Esophagus squamous epithelium (tissue), 5 donors: ENCODE measurements at regions not wholly inside any gene's neighbourhood (a gene's known extent, or its start where the extent isn't known, plus 50 kb on each side); places are given as distances from the start of the nearest gene placed in this dataset.

Experiments used
- DNase-seq: peaks from one replicate; lab custom pipeline; 2025; lab: John Stamatoyannopoulos, UW
- H3K27ac ChIP-seq, 4 donors: fragments of 200-600 bp; sonication (generic); one replicate each; pipeline ENCODE4 v1.5.1; 2016 to 2019; ENCODE audit warnings: mild to moderate bottlenecking in 1 of 4
- H3K27me3 ChIP-seq, 4 donors: fragments of 200-600 bp; sonication (generic); 1 replicate in 3 of 4; 2 replicates in 1 of 4; pipeline versions ENCODE4 v1.5.1 to v1.6.0; 2017 to 2021; ENCODE audit warnings: antibody characterized with exemption in 1 of 4
- H3K36me3 ChIP-seq, 3 donors: fragments of 200-600 bp; sonication (generic); one replicate each; pipeline ENCODE4 v1.5.1; 2016 to 2019
- H3K4me1 ChIP-seq, 3 donors: fragments of 200-600 bp; sonication (generic); one replicate each; pipeline ENCODE4 v1.5.1; 2017 to 2019
- H3K4me3 ChIP-seq, 4 donors: fragments of 200-600 bp; sonication (generic); 1 replicate in 3 of 4; 2 replicates in 1 of 4; pipeline ENCODE4 v1.5.1; 2016 to 2019; ENCODE audit warnings: mild to moderate bottlenecking in 2 of 4, moderate library complexity in 1 of 4
- H3K9me3 ChIP-seq, 3 donors: fragments of 200-600 bp; sonication (generic); one replicate each; pipeline ENCODE4 v1.5.1; 2016 to 2019
- POLR2A ChIP-seq, 4 donors: fragments of 450-650 bp; IDR thresholded peaks; one replicate each; pipeline ENCODE4 v1.6.1; 2017; ENCODE audit warnings: antibody characterized with exemption in 4 of 4, mild to moderate bottlenecking in 4 of 4, moderate library complexity in 3 of 4
- WGBS, 2 donors: methylation state at CpG; one replicate each; pipeline ENCODE4 v1.1.5; 2018; 5-methylcytosine and 5-hydroxymethylcytosine counted together
- intact Hi-C: fragments of 100-400 bp; cut with DNase I; formaldehyde crosslinking; loops from one replicate; pipeline ENCODE4 v1.15.0; 2022
- TF ChIP-seq, protein P1 (sequence below), 6 experiments: fragments of 450-650 bp in 4 of 6; fragments of 200-600 bp in 2 of 6; sonication (generic) in 2 of 6; IDR thresholded peaks; one replicate each; pipeline ENCODE4 v1.5.1; 2016 to 2019; ENCODE audit warnings: antibody characterized with exemption in 6 of 6, mild to moderate bottlenecking in 4 of 6, moderate library complexity in 4 of 6
- donor health status: DM: yes; HTN: yes; CAD: no.

DNA sequence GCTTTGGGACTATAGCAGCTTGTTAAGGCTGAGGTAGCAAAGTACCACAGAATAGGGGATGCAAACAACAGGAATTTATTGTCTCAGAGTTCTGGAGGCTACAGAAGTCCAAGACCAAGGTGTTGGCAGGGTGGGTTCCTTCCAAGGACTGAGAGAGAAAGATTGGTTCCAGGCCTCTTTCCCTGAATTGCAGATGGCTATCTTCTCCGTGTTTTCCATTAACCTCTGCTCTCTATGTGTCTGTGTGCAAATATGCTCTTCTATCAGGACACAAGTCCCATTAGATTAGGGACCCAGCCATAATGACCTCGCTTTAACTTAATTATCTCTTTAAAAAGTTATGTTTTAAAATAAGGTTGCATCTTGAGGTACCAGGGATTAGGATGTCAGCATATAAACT, 1732.9 kb upstream of the SLC10A2 start:
- Histone ChIP-seq H3K4me1 (no peaks in the 10 kb centered on the region), H3K9me3 (no peaks in the 10 kb centered on the region), H3K4me3 (no peak overlapping the region), H3K27ac (no peak overlapping the region), H3K27me3 (no peaks in the 10 kb centered on the region), H3K36me3 (no peaks in the 10 kb centered on the region)
- TF ChIP-seq POLR2A (IDR thresholded peaks at IDR 0.05), result no peak
- TF ChIP-seq, protein P1, sequence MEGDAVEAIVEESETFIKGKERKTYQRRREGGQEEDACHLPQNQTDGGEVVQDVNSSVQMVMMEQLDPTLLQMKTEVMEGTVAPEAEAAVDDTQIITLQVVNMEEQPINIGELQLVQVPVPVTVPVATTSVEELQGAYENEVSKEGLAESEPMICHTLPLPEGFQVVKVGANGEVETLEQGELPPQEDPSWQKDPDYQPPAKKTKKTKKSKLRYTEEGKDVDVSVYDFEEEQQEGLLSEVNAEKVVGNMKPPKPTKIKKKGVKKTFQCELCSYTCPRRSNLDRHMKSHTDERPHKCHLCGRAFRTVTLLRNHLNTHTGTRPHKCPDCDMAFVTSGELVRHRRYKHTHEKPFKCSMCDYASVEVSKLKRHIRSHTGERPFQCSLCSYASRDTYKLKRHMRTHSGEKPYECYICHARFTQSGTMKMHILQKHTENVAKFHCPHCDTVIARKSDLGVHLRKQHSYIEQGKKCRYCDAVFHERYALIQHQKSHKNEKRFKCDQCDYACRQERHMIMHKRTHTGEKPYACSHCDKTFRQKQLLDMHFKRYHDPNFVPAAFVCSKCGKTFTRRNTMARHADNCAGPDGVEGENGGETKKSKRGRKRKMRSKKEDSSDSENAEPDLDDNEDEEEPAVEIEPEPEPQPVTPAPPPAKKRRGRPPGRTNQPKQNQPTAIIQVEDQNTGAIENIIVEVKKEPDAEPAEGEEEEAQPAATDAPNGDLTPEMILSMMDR (IDR thresholded peaks at IDR 0.05), result no peak
- intact Hi-C loops, result no loop called here
- DNase-seq, result no peak
- 75 to 77% methylated on average over 2 of the region's 2 CpGs for whole genome bisulfite sequencing, 2 donors

DNA sequence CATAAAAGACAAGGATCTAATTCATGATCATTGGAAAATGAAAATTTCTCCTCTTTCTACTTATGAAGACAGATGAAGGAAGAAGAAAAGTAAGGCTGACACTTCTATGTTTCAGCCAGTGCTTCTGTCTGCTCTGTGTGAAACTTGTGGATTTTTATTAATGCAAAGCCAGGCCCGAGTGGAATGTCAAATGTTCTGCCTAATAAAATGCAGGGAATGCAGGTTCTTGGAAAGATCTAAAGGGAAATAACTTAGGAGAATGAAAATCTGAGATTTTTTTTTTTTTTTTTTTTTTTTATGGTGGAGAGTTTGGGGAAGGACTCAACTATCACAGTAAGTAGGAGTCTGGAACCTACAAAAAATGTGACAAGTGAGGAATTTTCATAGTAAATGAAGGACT, 1732.3 kb upstream of the SLC10A2 start:
- no peaks in the 10 kb centered on the region for H3K9me3 ChIP-seq
- WGBS, 2 donors, result 19 to 24% methylated on average over 1 of the region's 1 CpG
- intact Hi-C loops, result no loop called here
- no peaks in the 10 kb centered on the region for H3K27me3 ChIP-seq
- DNase-seq, result no peak
- H3K4me3 ChIP-seq, result no peak overlapping the region
- TF ChIP-seq, protein P1 (IDR thresholded peaks at IDR 0.05), result no peak
- no peak for TF ChIP-seq POLR2A (IDR thresholded peaks at IDR 0.05)
- no peak overlapping the region for H3K27ac ChIP-seq
- no peaks in the 10 kb centered on the region for H3K4me1 ChIP-seq
- H3K36me3 ChIP-seq, result no peaks in the 10 kb centered on the region

DNA sequence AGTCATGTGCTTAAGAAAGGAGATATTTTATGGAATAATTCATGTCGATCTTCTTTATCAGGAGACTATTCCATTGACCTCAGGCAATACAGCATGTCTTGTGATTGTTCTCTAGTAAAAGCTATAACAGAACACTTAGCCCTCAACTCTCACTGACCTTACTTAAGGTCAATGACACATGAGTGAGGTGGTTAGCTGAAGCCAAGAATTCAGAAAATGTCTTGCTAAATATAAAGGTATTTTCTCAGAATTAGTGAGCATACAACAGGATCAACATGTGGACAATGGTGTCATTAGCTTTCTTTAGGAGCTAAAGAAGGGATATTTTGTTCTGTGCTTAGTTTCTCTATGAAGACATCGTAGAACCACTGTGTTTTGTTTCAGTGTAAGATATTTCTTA, 1730.4 kb upstream of the SLC10A2 start:
- H3K27me3 ChIP-seq, result no peaks in the 10 kb centered on the region
- no peaks in the 10 kb centered on the region for H3K36me3 ChIP-seq
- no peaks in the 10 kb centered on the region for H3K9me3 ChIP-seq
- TF ChIP-seq, protein P1 (IDR thresholded peaks at IDR 0.05), result no peak
- no peak for TF ChIP-seq POLR2A (IDR thresholded peaks at IDR 0.05)
- intact Hi-C loops, result no loop called here
- no peak overlapping the region for H3K4me3 ChIP-seq
- H3K27ac ChIP-seq, result no peak overlapping the region
- no peak for DNase-seq
- 68 to 83% methylated on average over 2 of the region's 2 CpGs for WGBS, 2 donors
- H3K4me1 ChIP-seq, result no peaks in the 10 kb centered on the region

DNA sequence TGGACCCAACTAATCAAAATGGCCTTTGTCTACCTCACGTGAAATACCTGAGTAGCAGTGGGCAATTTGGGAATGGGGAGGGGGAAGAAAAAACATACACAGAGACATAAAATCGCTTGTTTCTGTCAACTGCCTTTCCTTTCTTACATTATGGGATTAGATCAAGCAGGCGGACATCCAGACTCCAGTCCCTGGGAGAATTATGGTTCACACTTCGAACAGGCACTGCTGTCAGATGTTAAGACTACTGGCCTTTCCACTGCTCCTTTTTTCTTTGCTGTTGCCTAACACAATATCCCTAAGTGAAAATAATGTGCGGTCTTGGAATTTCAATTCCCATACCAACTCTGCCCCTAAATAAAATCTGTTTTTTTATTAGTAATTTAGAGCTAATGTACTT, 1719.7 kb upstream of the SLC10A2 start:
- TF ChIP-seq POLR2A (IDR thresholded peaks at IDR 0.05), result no peak
- WGBS, 2 donors, result 67 to 71% methylated on average over 5 of the region's 5 CpGs
- intact Hi-C loops, result no loop called here

DNA sequence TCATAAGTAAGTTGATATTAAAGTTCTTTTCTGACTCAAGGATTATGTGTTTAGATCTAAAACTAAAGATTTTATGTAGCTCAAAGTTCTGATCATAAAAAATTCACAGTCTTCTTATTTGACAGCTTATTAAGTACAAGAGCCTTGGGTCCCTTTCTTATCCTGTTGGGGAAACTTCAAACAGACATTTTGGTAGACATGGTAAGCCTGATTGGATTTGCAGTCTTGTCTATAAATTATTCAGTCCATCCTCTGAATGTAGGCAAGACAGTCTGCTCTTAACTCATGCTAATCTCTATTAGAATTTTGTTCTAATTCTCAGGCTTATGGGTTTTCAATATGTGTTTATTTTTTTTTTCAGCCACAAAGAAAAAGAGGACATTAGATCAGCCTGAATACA, 1718.7 kb upstream of the SLC10A2 start:
- H3K4me3 ChIP-seq, result no peak overlapping the region
- intact Hi-C loops, result no loop called here
- no peak for TF ChIP-seq POLR2A (IDR thresholded peaks at IDR 0.05)
- TF ChIP-seq, protein P1 (IDR thresholded peaks at IDR 0.05), result no peak

More for the DNA sequence above, 1719.7 kb upstream of the SLC10A2 start:
- no peaks in the 10 kb centered on the region for H3K4me1 ChIP-seq
- H3K9me3 ChIP-seq, result no peaks in the 10 kb centered on the region
- no peak overlapping the region for H3K27ac ChIP-seq
- no peak for DNase-seq
- H3K4me3 ChIP-seq, result no peak overlapping the region
- H3K27me3 ChIP-seq, result no peaks in the 10 kb centered on the region
- H3K36me3 ChIP-seq, result no peaks in the 10 kb centered on the region

DNA sequence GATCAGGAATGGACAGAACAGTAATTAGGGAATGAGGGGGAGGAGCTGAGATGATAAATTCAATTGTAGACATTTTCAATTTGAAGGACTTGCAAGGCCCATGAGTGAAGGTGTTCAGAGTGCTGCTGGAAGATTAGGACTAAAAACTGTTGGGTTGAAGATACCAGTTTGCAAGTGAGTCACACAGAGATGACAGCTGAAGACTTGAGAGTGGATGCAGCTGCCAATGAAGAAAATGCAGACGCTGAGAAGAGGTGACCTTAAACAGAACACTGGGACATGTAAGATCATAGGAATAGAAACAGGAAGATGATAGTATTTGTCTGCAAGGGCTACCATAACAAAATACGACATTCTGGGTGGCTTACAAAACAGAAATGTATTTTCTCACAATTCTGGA, 1716.5 kb upstream of the SLC10A2 start:
- Histone ChIP-seq H3K9me3 (no peaks in the 10 kb centered on the region), H3K4me1 (no peaks in the 10 kb centered on the region), H3K36me3 (no peaks in the 10 kb centered on the region), H3K27ac (no peak overlapping the region), H3K4me3 (no peak overlapping the region), H3K27me3 (no peaks in the 10 kb centered on the region)
- DNase-seq, result no peak
- no peak for TF ChIP-seq POLR2A (IDR thresholded peaks at IDR 0.05)
- TF ChIP-seq, protein P1 (IDR thresholded peaks at IDR 0.05), result no peak
- WGBS, 2 donors, result 68 to 73% methylated on average over 2 of the region's 2 CpGs
- intact Hi-C loops, result no loop called here

More for the DNA sequence above, 1718.7 kb upstream of the SLC10A2 start:
- no peaks in the 10 kb centered on the region for H3K4me1 ChIP-seq
- no peak for DNase-seq
- no peaks in the 10 kb centered on the region for H3K36me3 ChIP-seq
- no peak overlapping the region for H3K27ac ChIP-seq
- no peaks in the 10 kb centered on the region for H3K27me3 ChIP-seq
- no peaks in the 10 kb centered on the region for H3K9me3 ChIP-seq
